GM18870 (cell line): ENCODE measurements at regions not wholly inside any gene's neighbourhood (a gene's known extent, or its start where the extent isn't known, plus 50 kb on each side); places are given as distances from the start of the nearest gene placed in this dataset.
"Not testable (repeated sequence)": the region's sequence is repeated elsewhere in the genome, so short reads cannot be mapped to it uniquely, and the experiment has no call there.

ENCODE experiments used
- ATAC-seq: cut with Tn5 transposase; IDR thresholded peaks from one replicate; pipeline ENCODE4 v1.9.1; 2021; ENCODE audit warnings: moderate library complexity; ENCODE audit not compliant: unreplicated experiment

DNA sequence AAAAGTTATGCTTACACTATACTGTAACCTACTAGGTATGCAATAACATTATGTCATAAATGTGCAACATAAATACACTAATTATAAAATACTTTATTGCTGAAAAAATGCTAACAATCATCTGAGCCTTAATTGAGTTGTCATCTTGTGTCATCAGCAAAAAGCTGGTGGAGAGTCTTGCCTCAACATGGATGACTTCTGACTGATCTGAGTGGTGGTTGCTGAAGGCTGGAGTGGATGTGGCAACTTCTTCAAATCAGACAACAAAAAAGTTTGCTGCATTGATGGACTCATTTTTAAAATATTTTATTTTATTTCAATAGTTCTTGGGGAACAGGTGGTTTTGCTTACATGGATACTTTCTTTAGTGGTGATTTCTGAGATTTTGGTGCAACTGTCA is 93.9 kb upstream of the AMN1 start:
- ATAC-seq: no peak

DNA sequence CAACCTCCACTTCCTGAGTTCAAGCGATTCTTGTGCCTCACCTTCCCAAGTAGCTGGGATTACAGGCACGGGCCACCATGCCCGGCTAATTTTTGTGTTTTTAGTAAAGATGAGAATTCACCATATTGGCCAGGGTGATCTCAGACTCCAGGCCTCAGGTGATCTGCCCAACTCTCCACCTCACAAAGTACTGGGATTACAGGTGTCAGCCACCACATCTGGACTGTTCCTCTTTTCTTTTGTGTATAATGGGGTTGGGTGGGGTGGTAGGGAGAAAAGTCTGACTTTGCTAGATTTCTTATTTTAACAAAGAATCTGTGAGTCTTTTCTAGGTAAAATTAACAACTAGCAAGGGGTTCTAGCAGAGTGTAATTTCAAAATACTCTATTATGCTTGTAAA is 92.7 kb upstream of the AMN1 start:
- ATAC-seq: no peak

DNA sequence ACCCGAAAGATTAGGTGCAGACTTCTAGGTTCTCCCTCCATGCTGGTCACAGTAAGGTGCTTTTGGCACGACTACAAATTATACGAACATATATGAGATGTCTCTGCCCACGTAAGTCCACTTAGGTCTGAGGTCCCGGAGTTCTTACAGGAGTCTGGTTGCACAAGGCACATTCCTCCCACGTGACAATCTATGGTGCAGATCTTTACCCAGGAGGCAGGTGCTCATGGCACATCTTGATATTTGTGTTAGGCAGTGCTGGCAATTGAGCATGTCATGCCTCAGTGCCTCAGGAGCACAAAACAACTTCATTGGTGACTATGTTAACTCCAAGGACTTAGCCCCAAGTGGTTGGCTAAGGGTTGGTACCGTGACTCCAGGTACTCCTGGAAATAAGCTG is 92.0 kb upstream of the AMN1 start:
- no peak for ATAC-seq

DNA sequence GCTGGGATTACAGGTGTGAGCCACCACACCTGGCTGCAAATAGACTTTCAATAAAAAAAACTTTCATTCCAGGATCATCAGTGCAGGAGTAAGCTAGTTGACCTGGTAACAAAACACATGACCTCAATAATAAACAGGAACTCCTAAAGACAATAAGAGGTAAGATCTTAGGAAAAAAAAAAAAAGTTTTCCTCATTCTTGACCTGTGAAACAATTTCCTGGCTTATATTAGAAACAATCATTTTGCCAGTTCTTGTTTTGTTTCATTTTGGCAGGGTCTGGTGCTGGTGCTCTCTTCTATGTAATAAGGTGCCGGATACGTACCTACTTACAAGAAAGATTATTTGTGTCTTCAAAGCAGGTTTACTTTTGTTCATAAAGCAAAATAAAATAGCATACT is 90.6 kb upstream of the AMN1 start:
- no peak for ATAC-seq

DNA sequence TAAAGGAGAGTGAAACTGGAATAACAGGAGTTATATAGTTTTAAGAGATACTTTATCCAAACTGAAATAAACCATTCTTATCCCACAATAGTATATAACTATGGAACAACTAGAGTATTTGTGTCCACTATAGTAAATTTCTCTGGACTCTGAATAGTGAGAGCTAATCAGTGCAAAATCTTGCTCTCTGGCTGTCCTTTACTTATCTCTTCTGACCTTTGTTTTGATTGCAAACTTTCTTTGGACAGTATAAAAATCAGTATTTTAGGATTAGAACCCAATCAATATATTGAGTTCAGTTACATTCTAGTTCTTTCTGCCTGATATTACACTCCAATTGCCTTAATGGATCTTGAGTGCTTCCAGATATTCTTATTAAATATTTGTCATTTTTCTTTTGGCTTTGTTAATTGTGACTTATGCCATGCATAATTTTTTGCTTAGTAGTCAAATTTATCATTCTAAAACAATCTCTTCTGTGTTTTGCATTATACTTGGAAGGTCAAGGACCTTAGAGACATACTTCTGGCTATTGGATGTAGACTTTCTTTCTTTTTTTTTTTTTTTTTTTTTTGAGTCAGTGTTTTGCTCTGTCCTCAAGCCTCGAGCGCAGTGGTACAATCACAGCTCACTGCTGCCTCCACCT is 89.9 kb upstream of the AMN1 start:
- ATAC-seq: no peak

DNA sequence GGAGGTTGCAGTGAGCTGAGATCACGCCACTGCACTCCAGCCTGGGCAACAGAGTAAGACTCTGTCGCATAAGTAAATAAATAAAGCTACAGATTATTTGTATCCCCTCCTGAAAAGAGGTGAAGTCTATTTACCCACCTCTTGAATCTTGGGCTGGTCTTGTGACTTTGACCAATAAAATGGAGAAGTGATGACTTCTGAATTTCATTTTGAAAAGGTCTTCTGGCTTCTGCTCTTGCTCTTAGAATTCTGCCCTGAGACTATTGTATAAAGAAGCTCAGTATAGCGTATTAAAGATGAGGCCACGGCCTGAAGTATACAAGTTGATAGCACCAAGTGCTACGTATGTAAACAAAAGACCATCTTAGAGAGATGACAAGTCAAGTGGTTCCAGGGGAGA is 88.3 kb upstream of the AMN1 start:
- no peak for ATAC-seq

DNA sequence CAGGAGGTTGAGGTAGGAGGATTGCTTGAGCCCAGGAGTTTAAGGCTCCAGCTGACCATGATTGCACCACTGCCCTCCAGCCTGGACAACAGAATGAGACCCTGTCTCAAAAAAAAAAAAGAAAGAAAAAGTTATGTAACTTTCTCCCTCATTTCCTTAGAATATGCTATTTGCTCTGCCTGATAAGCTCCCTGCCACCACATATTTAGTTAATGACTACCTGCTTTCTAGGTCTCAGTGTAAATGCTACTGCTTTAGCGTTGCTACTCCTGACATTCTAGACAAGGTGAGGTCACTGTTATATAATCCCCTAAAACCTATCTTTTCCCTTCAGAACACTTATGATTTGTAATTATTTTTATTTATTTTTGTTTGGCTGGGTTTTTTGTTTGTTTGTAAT is 86.3 kb upstream of the AMN1 start:
- no peak for ATAC-seq

DNA sequence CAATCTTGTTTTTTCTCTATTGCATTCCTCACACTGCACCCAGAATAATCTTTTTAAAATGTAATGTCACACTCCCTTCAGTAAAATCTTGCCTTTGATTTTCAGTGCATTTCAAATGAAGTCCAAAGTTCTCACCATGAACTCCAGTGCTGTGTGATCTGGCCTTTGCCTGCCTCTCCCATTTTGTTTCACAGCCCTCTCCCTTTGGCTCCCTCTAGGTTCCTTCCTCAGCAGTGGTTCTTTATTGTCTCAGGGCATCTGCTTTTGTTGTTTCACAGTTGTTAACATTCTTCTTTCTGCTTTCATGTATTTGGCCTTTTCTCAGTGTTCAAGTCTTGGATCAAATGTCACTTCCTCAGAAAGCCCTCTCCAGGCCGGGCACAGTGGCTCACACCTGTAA is 84.5 kb upstream of the AMN1 start:
- ATAC-seq: no peak

DNA sequence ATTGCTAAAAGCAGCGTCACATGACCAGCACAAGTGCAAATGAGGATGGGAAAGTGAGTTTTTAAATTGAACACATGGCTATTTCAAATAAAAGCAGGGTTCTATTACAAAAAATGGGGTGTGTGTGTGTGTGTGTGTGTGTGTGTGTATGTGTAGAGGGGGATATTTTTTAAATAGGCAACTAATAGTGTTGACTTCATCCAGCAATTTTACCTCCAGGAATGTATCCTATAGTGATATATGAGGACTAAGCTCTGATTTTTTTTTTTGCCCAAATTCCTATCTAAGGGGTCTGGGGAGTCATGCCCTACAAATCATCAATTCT is 78.9 kb upstream of the AMN1 start:
- no peak for ATAC-seq

DNA sequence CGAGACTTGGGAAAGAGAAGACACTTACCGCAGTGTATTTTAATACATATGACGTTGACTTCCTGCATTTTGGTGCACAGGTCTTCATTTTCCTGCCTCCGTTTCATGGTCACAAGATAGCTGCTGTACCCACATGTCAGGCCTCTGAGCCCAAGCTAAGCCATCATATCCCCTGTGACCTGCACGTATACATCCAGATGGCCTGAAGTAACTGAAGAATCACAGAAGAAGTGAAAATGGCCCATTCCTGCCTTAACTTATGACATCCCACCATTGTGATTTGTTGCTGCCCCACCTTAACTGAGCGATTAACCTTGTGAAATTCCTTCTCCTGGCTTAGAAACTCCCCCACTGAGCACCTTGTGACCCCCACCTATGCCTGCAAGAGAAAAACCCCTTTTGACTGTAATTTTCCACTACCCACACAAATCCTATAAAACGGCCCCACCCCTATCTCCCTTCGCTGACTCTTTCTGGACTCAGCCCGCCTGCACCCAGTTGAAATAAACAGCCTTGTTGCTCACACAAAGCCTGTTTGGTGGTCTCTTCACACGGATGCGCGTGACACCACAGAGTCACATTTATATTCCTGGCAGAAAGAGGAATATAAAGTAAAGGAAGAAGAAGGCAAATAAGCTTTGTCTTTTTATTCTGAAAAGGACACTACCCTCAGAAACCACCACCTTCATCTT is 78.4 kb upstream of the AMN1 start:
- not testable (repeated sequence) for ATAC-seq

DNA sequence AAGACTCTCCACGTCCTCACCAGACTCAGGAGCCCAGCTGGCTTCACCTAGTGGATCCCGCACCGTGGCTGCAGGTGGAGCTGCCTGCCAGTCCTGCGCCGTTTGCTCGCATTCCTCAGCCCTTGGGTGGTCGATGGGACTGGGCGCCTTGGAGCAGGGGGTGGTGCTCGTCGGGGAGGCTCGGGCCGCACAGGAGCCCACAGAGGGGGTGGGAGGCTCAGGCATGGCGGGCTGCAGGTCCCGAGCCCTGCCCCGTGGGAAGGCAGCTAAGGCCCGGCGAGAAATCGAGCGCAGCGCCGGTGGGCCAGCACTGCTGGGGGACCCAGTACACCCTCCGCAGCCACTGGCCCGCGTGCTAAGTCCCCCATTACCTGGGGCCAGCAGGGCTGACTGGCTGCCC is 76.9 kb upstream of the AMN1 start:
- ATAC-seq: not testable (repeated sequence)

DNA sequence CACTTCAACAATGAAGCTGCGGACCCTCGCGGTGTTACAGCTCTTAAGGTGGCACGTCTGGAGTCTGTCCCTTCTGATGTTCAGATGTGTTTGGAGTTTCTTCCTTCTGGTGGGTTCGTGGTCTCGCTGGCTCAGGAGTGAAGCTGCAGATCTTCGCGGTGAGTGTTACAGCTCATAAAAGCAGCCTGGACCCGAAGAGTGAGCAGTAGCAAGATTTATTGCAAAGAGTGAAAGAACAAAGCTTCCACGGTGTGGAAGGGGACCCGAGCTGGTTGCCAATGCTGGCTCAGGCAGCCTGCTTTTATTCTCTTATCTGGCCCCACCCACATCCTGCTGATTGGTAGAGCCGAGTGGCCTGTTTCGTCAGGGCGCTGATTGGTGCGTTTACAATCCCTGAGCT is 75.9 kb upstream of the AMN1 start:
- ATAC-seq: not testable (repeated sequence)

DNA sequence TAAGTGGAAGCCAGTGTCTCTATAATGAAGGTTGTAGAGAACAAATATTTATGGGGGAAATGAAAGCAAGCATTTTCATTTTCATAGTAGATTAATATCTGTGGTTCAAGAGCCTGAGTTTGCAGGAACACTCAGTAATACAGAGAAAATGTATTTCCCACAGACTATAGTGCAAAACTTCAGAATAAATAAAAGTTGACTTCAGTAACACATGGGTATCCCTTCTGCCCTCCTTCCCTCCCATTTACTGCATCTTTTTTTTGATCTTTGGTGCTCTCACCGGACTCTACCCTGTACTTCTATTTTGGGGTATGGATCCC is 75.3 kb upstream of the AMN1 start:
- peak; percentile 48 for ATAC-seq

DNA sequence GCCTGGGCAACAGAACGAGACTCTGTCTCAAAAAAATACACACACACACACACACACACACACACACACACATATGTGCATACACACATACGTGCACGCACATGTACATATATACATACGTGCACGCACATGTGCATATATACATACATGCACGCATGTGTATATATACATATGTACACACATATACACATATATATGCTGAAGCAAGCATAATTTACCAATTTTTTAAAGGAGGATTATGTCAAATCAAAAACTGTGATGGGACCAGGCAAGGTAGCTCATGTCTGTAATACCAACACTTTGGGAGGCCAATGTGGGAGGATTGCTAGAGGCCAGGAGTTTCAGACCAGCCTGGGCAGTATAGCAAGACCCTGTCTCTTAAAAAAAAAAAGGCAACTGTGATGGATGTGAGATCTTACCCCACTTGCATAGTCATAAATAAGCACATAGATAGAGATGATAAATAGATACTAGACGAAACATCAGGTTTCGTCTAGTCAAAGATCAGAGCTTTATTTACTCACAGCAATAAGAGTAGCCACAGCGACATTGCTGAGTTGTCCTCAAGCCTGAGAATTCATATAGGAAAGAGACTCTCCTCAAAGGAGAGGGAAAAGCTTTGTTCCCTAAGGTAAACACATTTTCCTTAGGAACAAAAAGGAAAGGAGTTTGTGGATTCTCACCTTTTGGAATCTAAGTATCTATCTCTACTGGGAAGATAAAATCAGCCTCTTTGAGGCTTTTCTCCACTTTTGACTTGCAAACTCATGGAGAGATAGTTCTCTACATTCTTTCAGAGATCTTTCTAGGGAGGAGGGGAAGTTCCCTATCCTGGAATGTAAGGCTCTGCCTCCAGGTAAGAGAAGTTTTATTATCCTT is 74.7 kb upstream of the AMN1 start:
- ATAC-seq: no peak

DNA sequence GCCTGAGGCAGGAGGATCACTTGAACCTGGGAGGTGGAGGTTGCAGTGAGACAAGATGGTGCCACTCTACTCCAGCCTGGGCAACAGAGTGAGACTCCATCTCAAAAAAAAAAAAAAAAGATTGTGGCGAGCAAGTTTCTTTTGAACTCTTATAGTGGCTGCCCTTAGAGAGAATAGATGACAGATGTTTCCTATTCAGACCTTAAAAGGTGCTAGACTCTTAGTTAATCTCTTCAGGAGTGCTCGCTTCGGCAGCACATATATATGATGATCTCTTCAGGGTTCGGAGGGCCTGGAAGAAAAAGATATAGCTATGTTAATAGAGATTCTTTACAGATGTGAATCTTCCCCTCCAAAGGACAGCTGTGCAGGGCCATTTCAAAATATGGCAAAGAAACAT is 73.1 kb upstream of the AMN1 start:
- no peak for ATAC-seq

DNA sequence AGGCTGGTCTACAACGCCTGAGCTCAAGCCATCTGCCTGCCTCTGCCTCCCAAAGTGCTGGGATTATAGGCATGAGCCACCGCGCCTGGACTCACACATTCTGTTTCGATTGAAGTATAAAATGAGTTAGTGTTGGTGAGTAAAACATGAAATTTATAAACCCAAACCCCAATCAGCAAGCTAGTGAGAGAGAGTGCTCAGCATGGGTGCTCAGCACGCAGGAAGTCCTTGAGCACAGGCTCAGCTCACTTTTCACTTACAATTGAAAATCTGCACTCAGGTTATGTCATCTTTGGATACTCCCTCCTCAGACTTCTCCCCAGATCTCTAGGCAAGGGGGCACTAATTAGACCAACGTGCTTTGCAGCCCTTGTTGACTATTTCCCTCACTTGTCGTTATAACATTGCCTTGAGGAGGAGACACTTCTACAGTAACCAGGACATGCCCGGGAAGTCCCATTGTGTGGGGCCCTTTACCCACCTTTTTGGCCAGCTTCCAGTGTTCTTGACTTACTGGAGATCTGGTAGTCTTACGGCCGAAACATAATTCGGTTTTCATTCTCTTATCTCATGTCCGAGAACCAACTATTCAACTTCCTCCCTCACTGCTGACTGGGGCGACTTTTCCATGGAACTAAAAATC is 68.5 kb upstream of the AMN1 start:
- ATAC-seq: no peak

DNA sequence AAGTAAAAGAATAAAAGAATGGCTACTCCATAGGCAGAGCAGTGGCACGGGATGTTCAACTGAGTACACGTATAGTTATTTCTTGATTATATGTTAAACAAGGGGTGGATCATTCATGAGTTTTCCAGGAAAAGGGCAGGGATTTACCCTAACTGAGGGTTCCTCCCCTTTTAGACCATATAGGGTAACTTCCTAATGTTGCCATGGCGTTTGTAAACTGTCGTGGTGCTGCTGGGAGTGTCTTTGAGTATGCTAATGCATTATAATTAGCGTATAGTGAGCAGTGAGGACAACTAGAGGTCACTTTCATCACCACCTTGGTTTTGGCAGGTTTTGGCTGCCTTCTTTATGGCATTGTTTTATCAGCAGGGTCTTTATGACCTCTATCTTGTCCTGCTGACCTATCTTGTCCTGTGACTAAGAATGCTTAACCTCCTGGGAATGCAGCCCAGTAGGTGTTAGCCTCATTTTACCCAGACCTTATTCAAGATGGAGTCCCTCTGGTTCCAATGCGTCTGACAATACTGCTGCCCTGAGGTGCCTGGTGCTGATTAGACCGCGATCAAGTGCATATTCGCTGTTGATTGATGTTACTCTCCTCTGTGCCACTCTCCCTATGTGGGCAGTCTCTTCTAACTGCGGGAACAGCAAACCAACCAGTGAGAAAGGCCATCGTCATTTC is 67.6 kb upstream of the AMN1 start:
- ATAC-seq: no peak

DNA sequence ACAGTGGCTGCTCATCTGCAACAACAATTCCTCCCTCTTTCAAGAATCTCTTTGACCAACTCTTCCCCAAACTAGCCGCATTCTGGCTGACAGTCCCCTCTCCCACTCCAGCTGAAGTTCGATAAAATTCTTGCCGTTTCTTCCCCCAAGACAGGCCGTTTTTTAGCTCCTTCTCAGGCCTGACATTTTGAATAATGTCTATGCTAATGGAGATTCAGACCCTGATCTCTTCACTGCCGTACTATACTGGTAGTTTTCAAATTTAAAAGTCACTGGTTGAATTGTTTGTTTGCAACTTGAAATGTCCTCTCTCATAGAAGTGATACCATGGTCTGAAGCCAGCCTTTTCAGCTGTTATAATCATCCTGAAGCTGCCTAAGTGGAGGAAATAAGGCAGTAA is 65.9 kb upstream of the AMN1 start:
- no peak for ATAC-seq

DNA sequence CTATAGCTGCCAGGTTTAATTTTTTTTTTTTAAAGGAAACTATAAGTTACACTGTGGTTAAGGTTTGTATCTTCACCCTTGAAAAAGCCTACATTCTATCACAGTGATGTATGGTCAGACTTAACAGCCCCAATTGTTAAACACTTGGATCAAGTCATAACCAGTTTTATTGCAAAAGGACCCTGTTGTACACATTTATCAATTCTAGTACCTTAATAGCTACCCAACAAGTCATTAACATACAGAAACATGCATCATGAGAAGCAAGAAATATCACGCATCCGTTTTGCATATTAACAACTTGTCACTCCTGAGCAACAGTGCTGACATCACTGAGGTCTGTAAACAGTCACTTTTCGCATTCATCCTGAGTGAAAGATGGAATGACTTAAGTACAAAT is 62.4 kb upstream of the AMN1 start:
- not testable (repeated sequence) for ATAC-seq

DNA sequence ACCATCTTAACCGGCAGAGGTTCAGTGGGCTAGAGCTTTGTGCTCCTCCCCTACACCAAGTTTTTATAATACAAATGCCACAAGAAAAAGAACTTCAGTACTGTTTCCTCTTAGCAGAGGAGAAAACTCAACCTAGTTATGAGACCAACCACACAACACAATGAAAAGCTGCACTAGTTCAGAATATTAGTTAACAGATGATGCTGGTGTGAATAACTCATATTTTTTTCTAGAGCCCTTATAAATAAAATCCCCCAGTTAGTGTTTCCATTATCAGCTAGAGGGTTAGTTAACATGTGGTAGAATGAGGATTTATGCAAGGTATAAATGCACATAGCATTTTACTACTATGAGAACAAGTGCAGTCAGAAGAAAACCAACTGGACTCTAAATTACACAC is 61.9 kb upstream of the AMN1 start:
- ATAC-seq: no peak

DNA sequence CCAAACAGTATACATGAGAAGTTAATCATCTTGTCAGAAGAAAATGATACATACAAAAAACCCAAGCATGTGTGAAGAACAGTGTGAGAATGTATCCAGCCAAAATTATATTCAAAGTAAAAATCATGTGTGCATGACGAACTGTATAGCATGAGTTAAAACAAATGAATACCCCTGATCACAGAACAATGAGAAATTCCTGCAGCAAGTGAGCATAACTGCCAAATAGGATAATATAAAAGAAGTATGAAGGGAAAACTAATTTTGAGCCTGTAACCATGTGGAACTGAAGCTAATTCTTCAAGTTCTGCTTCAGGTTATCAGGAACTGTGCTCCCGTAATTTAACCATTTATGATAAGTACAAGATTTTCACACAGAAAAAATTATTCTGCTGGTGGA is 56.5 kb upstream of the AMN1 start:
- no peak for ATAC-seq
